Iris pigment epithelial cell (primary cell): ENCODE measurements at regions not wholly inside any gene's neighbourhood (a gene's known extent, or its start where the extent isn't known, plus 50 kb on each side); places are given as distances from the start of the nearest gene placed in this dataset.

Experiments
- DNase-seq: peaks from one replicate; pipeline ENCODE4 v3.0.0-alpha.2; 2011; ENCODE audit warnings: low read depth

DNA sequence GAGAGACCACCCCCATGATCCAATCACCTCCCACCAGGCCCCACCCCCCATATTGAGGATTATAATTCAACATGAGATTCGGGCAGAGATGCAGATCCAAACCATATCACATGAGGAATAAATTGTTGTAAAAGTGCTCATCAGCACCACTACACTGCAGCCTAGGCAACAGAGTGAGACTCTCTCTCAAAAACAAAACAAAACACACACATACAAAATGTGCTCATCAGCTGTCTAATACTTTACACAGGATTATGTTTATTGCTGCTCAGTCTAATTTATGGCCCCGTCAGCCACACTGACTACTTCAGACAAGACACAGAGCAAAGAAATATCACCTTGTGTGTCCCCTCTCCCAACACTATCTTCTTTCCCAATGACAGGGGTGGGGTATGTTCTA lies 72.9 kb upstream of the PPM1J start:
- DNase-seq = no peak

DNA sequence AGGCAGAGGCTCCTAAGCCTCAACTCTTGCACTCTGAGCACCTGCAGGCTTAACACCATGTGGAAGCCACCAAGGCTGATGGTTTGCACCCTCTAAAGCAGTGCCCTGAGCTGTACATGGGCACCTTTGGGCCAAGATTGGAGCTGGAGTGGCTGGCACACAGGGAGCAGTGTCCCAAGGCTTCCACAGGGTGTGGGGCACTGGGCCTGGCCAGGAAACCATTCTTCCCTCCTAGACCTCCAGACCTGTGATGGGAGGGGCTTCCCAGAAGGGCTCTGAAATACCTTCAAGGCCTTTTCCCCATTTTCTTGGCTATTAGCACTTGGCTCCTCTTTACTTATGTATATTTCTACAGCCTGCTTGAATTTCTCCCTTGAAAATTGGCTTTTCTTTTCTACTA lies 67.9 kb upstream of the PPM1J start:
- no peak for DNase-seq

DNA sequence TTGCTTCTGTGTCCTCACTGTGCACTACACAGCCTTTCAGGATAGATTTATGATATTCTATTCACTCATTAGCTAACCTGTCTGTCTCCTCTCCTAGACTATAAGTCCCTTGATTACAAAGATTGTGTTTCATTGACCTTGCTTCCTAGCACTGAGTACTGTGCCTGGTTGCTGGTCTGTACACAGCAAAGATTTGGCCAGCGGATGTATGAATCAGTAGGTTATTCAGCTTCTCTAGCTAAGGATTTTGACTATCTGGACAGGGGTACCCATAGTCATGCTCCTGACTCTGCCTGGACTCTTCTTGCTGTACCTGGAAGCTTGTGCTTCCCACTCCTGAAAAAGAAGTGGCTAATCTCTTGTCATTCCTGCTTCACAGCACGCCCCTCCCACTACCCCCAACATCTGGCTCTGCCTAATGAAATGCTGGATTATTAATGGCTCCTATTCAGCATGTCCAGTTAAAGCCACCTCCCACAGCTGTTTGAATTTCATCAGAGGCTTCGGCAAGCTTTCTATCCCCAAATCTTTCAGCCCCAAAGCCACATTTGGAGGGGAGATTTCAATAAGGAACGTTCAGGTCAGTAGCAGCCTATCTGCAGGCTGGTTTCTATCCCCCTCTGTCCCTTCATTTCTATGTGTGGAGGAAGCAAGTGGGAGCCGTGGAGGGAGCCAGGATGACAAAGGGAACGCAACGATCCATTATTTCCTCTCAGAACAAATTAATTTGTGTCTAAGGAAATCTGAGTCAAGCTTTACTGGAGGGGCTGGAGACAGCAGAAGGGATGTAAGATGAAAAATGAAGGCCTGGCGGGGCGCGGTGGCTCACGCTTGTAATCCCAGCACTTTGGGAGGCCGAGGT lies 64.8 kb upstream of the PPM1J start:
- DNase-seq = no peak

DNA sequence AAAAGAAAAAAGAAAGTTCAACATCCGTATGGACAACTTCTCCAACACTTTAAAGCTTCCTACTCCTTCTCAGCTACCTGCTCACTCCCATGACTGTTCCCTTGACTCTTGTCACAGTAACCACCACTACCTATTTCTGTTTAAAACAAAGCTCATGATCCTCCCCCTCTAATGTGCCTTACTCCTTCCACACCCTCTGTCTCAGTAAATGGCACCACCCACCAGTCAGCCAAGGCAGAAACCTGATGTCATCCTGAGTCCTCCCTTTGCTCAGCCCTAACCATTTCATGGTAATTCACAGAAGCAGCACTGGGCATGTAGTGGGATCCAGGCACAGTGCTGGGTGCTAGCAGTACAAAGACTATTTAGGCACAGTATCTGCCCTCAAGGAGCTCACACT lies 63.0 kb upstream of the PPM1J start:
- no peak for DNase-seq

DNA sequence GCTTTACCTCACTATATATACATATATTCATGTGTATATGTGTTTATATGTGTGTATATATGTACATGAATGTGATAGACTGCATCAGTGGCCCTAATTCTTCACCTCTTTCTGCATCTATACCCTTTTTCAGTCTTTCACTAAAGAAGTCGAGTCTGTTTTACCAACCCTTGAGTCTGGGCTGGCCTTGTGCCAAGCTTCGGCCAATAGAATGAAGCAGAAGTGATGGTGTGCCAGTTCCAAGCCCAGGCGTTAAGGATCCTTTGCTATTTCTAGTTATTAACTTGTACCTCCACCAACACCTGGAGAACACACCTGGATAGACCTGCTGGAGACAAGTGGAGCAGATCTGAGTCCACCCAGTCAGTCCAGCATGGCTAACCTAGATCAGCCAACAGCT lies 61.6 kb upstream of the PPM1J start:
- no peak for DNase-seq

DNA sequence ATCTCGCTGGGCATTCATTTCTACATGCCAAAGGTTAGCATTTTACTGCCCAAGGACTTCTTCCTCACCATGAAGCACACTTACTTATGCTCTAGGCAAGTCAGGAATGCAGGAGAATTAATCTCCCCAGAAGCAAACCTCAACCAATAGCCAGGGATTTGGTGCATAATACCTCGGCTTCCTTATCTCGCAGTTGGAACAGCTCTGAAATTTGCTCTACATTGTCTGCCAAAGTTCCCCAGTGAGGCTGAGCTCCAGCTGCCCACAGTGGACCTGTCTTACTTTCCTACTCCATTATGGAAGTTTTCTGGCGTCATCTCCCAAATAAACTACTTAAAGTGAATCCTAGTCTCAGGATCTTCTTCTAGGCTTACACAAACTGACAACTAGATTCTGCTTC lies 57.6 kb upstream of the PPM1J start:
- DNase-seq = peak; percentile 22

DNA sequence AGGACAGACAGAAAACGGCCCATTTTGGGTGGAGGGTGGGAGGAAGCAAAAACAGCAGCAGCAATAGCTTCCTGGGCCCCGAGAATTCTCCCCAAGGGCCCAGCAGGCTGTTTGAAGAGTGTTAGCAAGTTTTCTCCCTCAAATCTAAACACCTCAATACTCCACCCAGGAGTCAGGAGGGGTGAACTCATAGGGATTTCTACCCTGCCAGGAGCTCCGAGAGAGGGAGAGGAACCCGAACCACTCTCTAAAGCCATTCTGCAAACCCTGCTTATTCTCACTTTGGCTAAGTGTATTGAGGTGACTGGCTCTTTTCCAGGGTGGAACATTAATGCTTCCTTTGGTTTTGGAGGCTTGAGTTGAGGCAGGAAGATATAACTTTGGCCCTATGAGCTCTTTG lies 55.6 kb upstream of the PPM1J start:
- no peak for DNase-seq

DNA sequence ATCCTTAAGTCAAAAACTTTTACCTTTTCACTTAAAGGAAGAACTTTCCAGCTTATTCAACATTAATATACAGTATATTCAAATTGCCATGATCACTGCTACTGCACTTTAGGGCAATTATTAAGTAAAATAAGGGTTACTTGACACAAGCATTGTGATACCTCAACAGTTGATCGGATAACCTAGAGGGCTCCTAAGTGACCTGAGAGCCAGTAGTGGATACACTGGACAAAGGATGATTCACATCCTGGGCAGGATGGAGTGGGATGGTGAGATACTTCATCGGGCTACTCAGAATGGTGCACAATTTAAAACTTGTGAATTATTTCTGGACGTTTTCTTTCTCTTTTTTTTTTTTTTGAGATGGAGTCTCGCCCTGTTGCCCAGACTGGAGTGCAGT lies 54.5 kb upstream of the PPM1J start:
- DNase-seq = no peak

DNA sequence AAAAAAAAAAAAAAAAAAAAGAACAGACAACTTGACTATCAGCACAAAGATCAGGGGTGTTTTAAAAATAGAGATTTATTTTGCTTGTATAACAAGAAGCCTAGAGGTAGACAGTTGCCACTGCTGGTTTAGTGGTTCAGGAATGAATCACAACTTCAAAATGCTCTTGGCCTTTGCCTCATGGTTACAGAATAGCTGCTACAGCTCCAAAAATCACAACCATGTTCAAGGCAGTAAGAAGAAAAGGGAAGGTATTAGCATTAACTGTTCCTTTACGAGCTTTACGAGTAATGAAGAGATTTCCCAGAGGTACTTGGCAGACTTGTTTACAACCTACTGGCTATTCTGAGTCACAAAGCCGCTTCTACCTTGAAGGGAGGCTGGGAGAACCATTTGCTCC lies 52.5 kb upstream of the PPM1J start:
- DNase-seq = no peak
